IMR-90 (cell line): ENCODE measurements at regions not wholly inside any gene's neighbourhood (a gene's known extent, or its start where the extent isn't known, plus 50 kb on each side); places are given as distances from the start of the nearest gene placed in this dataset.

Experiments
- ATAC-seq: fragments of 200-7000 bp; cut with Tn5 transposase; 2 replicates; pipeline ENCODE4 v1.9.1; 2020; ENCODE audit warnings: low read depth, mild to moderate bottlenecking, moderate library complexity
- BruUV-seq: library from RNA; stranded (reverse); fragments of 400-500 nt; replicated peaks from 2 replicates; lab custom pipeline; 2021; lab: Mats Ljungman, UMichigan
- CTCF ChIA-PET: fragments of 300-600 bp; formaldehyde crosslinking; extraction: SDS; loops from one replicate; lab custom pipeline; 2021; ENCODE audit warnings: antibody characterized with exemption; lab: Yijun Ruan, JAX
- POLR2A ChIA-PET: fragments of 300-600 bp; sonication (Branson Sonifier 250); formaldehyde crosslinking; loops from one replicate; lab custom pipeline; 2022; ENCODE audit warnings: antibody characterized with exemption; ENCODE audit not compliant: unreplicated experiment; lab: Charles Lee
- DNase-seq: peaks from one replicate; pipeline ENCODE4 v3.0.0; 2013
- H2AFZ ChIP-seq: replicated peaks from 2 replicates; pipeline ENCODE3; 2013; ENCODE audit warnings: low read length, mild to moderate bottlenecking; ENCODE audit not compliant: poor library complexity
- H2AK5ac ChIP-seq: 2 replicates; pipeline ENCODE4 v1.6.1; 2013; ENCODE audit warnings: low read depth, low read length, inconsistent platforms
- H2AK9ac ChIP-seq: replicated peaks from 2 replicates; pipeline ENCODE3; 2013; ENCODE audit warnings: mild to moderate bottlenecking, low read depth, low read length, moderate library complexity; ENCODE audit not compliant: poor library complexity
- H2BK120ac ChIP-seq: 2 replicates; pipeline ENCODE4 v1.6.1; 2013; ENCODE audit warnings: low read depth, low read length, inconsistent platforms
- H2BK15ac ChIP-seq: 3 replicates; pipeline ENCODE4 v1.6.1; 2013; ENCODE audit warnings: low read depth, low read length, inconsistent platforms
- H2BK20ac ChIP-seq: 2 replicates; pipeline ENCODE4 v1.6.1; 2013; ENCODE audit warnings: low read depth, mild to moderate bottlenecking, inconsistent platforms, low read length, moderate library complexity
- H2BK5ac ChIP-seq: 2 replicates; pipeline ENCODE4 v1.6.1; 2013; ENCODE audit warnings: mild to moderate bottlenecking, low read depth, low read length, inconsistent platforms; ENCODE audit not compliant: poor library complexity, severe bottlenecking
- H3K14ac ChIP-seq: replicated peaks from 2 replicates; pipeline ENCODE4 v1.6.1; 2013; ENCODE audit warnings: low read depth, low read length, inconsistent platforms
- H3K18ac ChIP-seq: 2 replicates; pipeline ENCODE4 v1.6.1; 2013; ENCODE audit warnings: low read depth, low read length, control low read depth
- H3K23ac ChIP-seq: 2 replicates; pipeline ENCODE4 v1.6.1; 2013; ENCODE audit warnings: low read depth, low read length, inconsistent platforms
- H3K27ac ChIP-seq: 2 replicates; pipeline ENCODE4 v1.5.1; 2013; ENCODE audit warnings: mild to moderate bottlenecking, control low read depth, low read length; ENCODE audit not compliant: insufficient read depth
- H3K27me3 ChIP-seq: 2 replicates; pipeline ENCODE4 v1.6.1; 2013; ENCODE audit warnings: low read length; ENCODE audit not compliant: control insufficient read depth, insufficient read depth
- H3K36me3 ChIP-seq: 2 replicates; pipeline ENCODE4 v1.6.1; 2013; ENCODE audit warnings: low read length, mixed read lengths; ENCODE audit not compliant: control insufficient read depth, insufficient read depth
- H3K4ac ChIP-seq: 2 replicates; pipeline ENCODE4 v1.6.1; 2013; ENCODE audit warnings: low read depth, low read length, inconsistent platforms
- H3K4me1 ChIP-seq: 2 replicates; pipeline ENCODE4 v1.6.1; 2013; ENCODE audit warnings: low read length, mixed read lengths; ENCODE audit not compliant: control insufficient read depth, insufficient read depth
- H3K4me2 ChIP-seq: 2 replicates; pipeline ENCODE4 v1.6.1; 2013; ENCODE audit warnings: low read depth, mild to moderate bottlenecking, control low read depth, low read length, moderate library complexity
- H3K4me3 ChIP-seq: 2 replicates; pipeline ENCODE4 v1.5.1; 2013; ENCODE audit warnings: low read depth, mild to moderate bottlenecking, control low read depth, low read length, moderate library complexity; ENCODE audit not compliant: insufficient read depth
- H3K56ac ChIP-seq: 2 replicates; pipeline ENCODE4 v1.6.1; 2013; ENCODE audit warnings: low read length, inconsistent platforms; ENCODE audit not compliant: insufficient read depth; ENCODE audit errors: extremely low read depth
- H3K79me1 ChIP-seq, 2 experiments: 2 replicates each; pipeline ENCODE4 v1.6.1; 2013; ENCODE audit warnings: low read length in 2 of 2, inconsistent platforms in 1 of 2, low read depth in 1 of 2
- H3K9ac ChIP-seq: 2 replicates; pipeline ENCODE4 v1.6.1; 2013; ENCODE audit warnings: low read depth, low read length, control low read depth
- H3K9me1 ChIP-seq: 2 replicates; pipeline ENCODE4 v1.6.1; 2013; ENCODE audit warnings: low read length, inconsistent platforms; ENCODE audit not compliant: insufficient read depth
- H3K9me3 ChIP-seq: 2 replicates; pipeline ENCODE4 v1.6.1; 2013; ENCODE audit warnings: low read length; ENCODE audit not compliant: control insufficient read depth, insufficient read depth
- H4K20me1 ChIP-seq: 2 replicates; pipeline ENCODE4 v1.6.1; 2013; ENCODE audit warnings: low read length, inconsistent platforms; ENCODE audit not compliant: insufficient read depth
- H4K5ac ChIP-seq: 2 replicates; pipeline ENCODE4 v1.6.1; 2013; ENCODE audit warnings: mild to moderate bottlenecking, low read depth, low read length, control low read depth
- H4K8ac ChIP-seq, 2 experiments: 2 replicates each; pipeline ENCODE4 v1.6.1; 2013; ENCODE audit warnings: low read depth in 2 of 2, low read length in 2 of 2, control low read depth in 1 of 2, inconsistent platforms in 1 of 2
- H4K91ac ChIP-seq: 2 replicates; pipeline ENCODE4 v1.6.1; 2013; ENCODE audit warnings: low read depth, low read length, inconsistent platforms; ENCODE audit not compliant: insufficient read depth
- CHD1 ChIP-seq: IDR thresholded peaks from 2 replicates; pipeline ENCODE4 v1.6.1; 2012; ENCODE audit warnings: low read depth, low read length, improper control_type of control experiment
- MAFK ChIP-seq: IDR thresholded peaks from 2 replicates; pipeline ENCODE4 v1.6.1; 2012; ENCODE audit warnings: low read depth, low read length, improper control_type of control experiment
- POLR2A ChIP-seq: IDR thresholded peaks from 2 replicates; pipeline ENCODE4 v1.6.1; 2012; ENCODE audit warnings: mild to moderate bottlenecking, low read depth, low read length
- RAD21 ChIP-seq: IDR thresholded peaks from 2 replicates; pipeline ENCODE4 v1.6.1; 2012; ENCODE audit warnings: low read length, improper control_type of control experiment
- RCOR1 ChIP-seq: IDR thresholded peaks from 2 replicates; pipeline ENCODE4 v1.6.1; 2012; ENCODE audit warnings: mild to moderate bottlenecking, low read length, improper control_type of control experiment; ENCODE audit not compliant: insufficient replicate concordance
- RFX5 ChIP-seq: IDR thresholded peaks from 2 replicates; pipeline ENCODE4 v1.8.0; 2012; ENCODE audit warnings: low read depth, mild to moderate bottlenecking, low read length, moderate library complexity
- SMC3 ChIP-seq: fragments of 150-350 bp; IDR thresholded peaks from 2 replicates; pipeline ENCODE4 v1.6.1; 2016; ENCODE audit warnings: low read depth, mild to moderate bottlenecking, antibody characterized with exemption, low read length, moderate library complexity
- WGBS, 2 experiments: methylation state at CpG; one replicate each; pipeline versions ENCODE4 v1.1.5 to v1.1.7; 2013; ENCODE audit warnings: missing lambda C conversion rate in 2 of 2; ENCODE audit not compliant: insufficient read length in 1 of 2; ENCODE audit errors: extremely low coverage in 2 of 2; 5-methylcytosine and 5-hydroxymethylcytosine counted together
- dilution Hi-C: fragments of 300-500 bp; cut with HindIII; formaldehyde crosslinking; loops from one replicate; pipeline ENCODE4 v1.14.3; 2018; ENCODE audit warnings: low sequenced_read_pairs; ENCODE audit not compliant: unreplicated experiment
- in situ Hi-C: fragments of 300-500 bp; cut with MboI; formaldehyde crosslinking; loops from 3 replicates; pipeline ENCODE4 v1.14.3; 2019; ENCODE audit warnings: low sequenced_read_pairs, inconsistent platforms, mixed read lengths
- intact Hi-C: fragments of 100-400 bp; cut with micrococcal nuclease; formaldehyde crosslinking; loops from 2 replicates; pipeline ENCODE4 v1.10.0; 2022
- TF ChIP-seq, protein P1 (sequence below): conservative IDR thresholded peaks from 2 replicates; pipeline ENCODE4 v1.5.1; 2012; ENCODE audit warnings: mild to moderate bottlenecking, low read depth, low read length, improper control_type of control experiment
- TF ChIP-seq, protein P2 (sequence below): fragments of 150-350 bp; IDR thresholded peaks from 2 replicates; pipeline ENCODE4 v1.6.1; 2017; ENCODE audit warnings: mild to moderate bottlenecking, antibody characterized with exemption, low read length, low read depth

DNA sequence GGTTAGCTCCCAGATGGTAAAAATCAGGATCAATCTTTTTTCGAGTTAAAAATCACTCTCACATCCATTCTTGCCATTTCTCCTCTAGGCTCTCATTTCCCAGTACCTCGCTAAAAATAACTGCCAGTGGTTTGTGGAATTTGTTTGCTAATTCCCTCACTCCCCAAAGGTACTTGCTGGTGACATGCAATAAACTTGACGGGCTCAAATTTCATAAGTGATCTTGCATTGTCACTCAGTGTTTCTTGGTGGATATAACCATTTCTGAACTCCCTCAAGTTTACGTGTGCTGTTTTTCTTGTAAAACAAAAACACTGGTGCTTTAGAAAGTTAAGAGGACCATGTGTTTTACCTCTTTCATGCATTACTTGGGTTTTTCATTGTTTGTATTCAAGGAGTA lies 399.2 kb upstream of the MKI67 start:
- POLR2A ChIA-PET, result no interaction called here
- Histone ChIP-seq H3K36me3 (no peaks in the 10 kb centered on the region), H2BK120ac (no peak overlapping the region), H3K27ac (no peak overlapping the region), H3K4me1 (no peaks in the 10 kb centered on the region), H4K20me1 (no peaks in the 10 kb centered on the region), H3K14ac (no peak overlapping the region), H3K9me3 (peaks cover 36% of the 10 kb centered on the region), H2AK9ac (no peak overlapping the region), H3K56ac (no peak overlapping the region), H3K4me2 (no peak overlapping the region), H2AK5ac (no peak overlapping the region), H4K8ac (no peak overlapping the region), H3K9ac (no peak overlapping the region), H3K27me3 (no peaks in the 10 kb centered on the region), H4K91ac (no peak overlapping the region), H3K79me1 (no peaks in the 10 kb centered on the region), H2AFZ (no peak overlapping the region), H3K18ac (no peak overlapping the region), H2BK20ac (no peak overlapping the region), H3K4ac (no peak overlapping the region), H3K4me3 (no peak overlapping the region), H2BK5ac (no peak overlapping the region), H2BK15ac (no peak overlapping the region), H3K23ac (no peak overlapping the region), H3K9me1 (no peaks in the 10 kb centered on the region), H4K5ac (no peak overlapping the region)
- intact Hi-C loops (no loop called here), dilution Hi-C loops (no loop called here), in situ Hi-C loops (no loop called here)
- DNase-seq (no peak), ATAC-seq (no peak)
- CTCF ChIA-PET, result no interaction called here
- no CpG with 5 or more reads among the region's 4 CpGs for WGBS, 2 experiments
- TF ChIP-seq CHD1 (no peak), RAD21 (no peak), RFX5 (no peak), RCOR1 (no peak), SMC3 (no peak), MAFK (no peak), POLR2A (no peak)
- TF ChIP-seq, protein P1, sequence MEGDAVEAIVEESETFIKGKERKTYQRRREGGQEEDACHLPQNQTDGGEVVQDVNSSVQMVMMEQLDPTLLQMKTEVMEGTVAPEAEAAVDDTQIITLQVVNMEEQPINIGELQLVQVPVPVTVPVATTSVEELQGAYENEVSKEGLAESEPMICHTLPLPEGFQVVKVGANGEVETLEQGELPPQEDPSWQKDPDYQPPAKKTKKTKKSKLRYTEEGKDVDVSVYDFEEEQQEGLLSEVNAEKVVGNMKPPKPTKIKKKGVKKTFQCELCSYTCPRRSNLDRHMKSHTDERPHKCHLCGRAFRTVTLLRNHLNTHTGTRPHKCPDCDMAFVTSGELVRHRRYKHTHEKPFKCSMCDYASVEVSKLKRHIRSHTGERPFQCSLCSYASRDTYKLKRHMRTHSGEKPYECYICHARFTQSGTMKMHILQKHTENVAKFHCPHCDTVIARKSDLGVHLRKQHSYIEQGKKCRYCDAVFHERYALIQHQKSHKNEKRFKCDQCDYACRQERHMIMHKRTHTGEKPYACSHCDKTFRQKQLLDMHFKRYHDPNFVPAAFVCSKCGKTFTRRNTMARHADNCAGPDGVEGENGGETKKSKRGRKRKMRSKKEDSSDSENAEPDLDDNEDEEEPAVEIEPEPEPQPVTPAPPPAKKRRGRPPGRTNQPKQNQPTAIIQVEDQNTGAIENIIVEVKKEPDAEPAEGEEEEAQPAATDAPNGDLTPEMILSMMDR, result no peak
- TF ChIP-seq, protein P2, sequence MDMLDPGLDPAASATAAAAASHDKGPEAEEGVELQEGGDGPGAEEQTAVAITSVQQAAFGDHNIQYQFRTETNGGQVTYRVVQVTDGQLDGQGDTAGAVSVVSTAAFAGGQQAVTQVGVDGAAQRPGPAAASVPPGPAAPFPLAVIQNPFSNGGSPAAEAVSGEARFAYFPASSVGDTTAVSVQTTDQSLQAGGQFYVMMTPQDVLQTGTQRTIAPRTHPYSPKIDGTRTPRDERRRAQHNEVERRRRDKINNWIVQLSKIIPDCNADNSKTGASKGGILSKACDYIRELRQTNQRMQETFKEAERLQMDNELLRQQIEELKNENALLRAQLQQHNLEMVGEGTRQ, result no peak
- BruUV-seq, result no TSS peak
